ENCODE measurements at regions not wholly inside any gene's neighbourhood (a gene's known extent, or its start where the extent isn't known, plus 50 kb on each side); places are given as distances from the start of the nearest gene placed in this dataset.

GRCh38 chr13:85137516-85137915 lies 661.7 kb downstream of the SLITRK6 start:
- no peak for TF ChIP-seq POLR2AphosphoS5 (IDR thresholded peaks at IDR 0.05)
- no peak for TF ChIP-seq CTCF (IDR thresholded peaks at IDR 0.05)
- TF ChIP-seq POLR2A (IDR thresholded peaks at IDR 0.05): no peak

All from breast epithelium (tissue), 3 donors.